IMR-90 (cell line): ENCODE measurements at regions not wholly inside any gene's neighbourhood (a gene's known extent, or its start where the extent isn't known, plus 50 kb on each side); places are given as distances from the start of the nearest gene placed in this dataset.

Experiments used
- ATAC-seq: fragments of 200-7000 bp; cut with Tn5 transposase; 2 replicates; pipeline ENCODE4 v1.9.1; 2020; ENCODE audit warnings: low read depth, mild to moderate bottlenecking, moderate library complexity
- BruUV-seq: library from RNA; stranded (reverse); fragments of 400-500 nt; replicated peaks from 2 replicates; lab custom pipeline; 2021; lab: Mats Ljungman, UMichigan
- CTCF ChIA-PET: fragments of 300-600 bp; formaldehyde crosslinking; extraction: SDS; loops from one replicate; lab custom pipeline; 2021; ENCODE audit warnings: antibody characterized with exemption; lab: Yijun Ruan, JAX
- POLR2A ChIA-PET: fragments of 300-600 bp; sonication (Branson Sonifier 250); formaldehyde crosslinking; loops from one replicate; lab custom pipeline; 2022; ENCODE audit warnings: antibody characterized with exemption; ENCODE audit not compliant: unreplicated experiment; lab: Charles Lee
- DNase-seq: peaks from one replicate; pipeline ENCODE4 v3.0.0; 2013
- H2AFZ ChIP-seq: replicated peaks from 2 replicates; pipeline ENCODE3; 2013; ENCODE audit warnings: low read length, mild to moderate bottlenecking; ENCODE audit not compliant: poor library complexity
- H2AK5ac ChIP-seq: 2 replicates; pipeline ENCODE4 v1.6.1; 2013; ENCODE audit warnings: low read depth, low read length, inconsistent platforms
- H2AK9ac ChIP-seq: replicated peaks from 2 replicates; pipeline ENCODE3; 2013; ENCODE audit warnings: mild to moderate bottlenecking, low read depth, low read length, moderate library complexity; ENCODE audit not compliant: poor library complexity
- H2BK120ac ChIP-seq: 2 replicates; pipeline ENCODE4 v1.6.1; 2013; ENCODE audit warnings: low read depth, low read length, inconsistent platforms
- H2BK15ac ChIP-seq: 3 replicates; pipeline ENCODE4 v1.6.1; 2013; ENCODE audit warnings: low read depth, low read length, inconsistent platforms
- H2BK20ac ChIP-seq: 2 replicates; pipeline ENCODE4 v1.6.1; 2013; ENCODE audit warnings: low read depth, mild to moderate bottlenecking, inconsistent platforms, low read length, moderate library complexity
- H2BK5ac ChIP-seq: 2 replicates; pipeline ENCODE4 v1.6.1; 2013; ENCODE audit warnings: mild to moderate bottlenecking, low read depth, low read length, inconsistent platforms; ENCODE audit not compliant: poor library complexity, severe bottlenecking
- H3K14ac ChIP-seq: replicated peaks from 2 replicates; pipeline ENCODE4 v1.6.1; 2013; ENCODE audit warnings: low read depth, low read length, inconsistent platforms
- H3K18ac ChIP-seq: 2 replicates; pipeline ENCODE4 v1.6.1; 2013; ENCODE audit warnings: low read depth, low read length, control low read depth
- H3K23ac ChIP-seq: 2 replicates; pipeline ENCODE4 v1.6.1; 2013; ENCODE audit warnings: low read depth, low read length, inconsistent platforms
- H3K27ac ChIP-seq: 2 replicates; pipeline ENCODE4 v1.5.1; 2013; ENCODE audit warnings: mild to moderate bottlenecking, control low read depth, low read length; ENCODE audit not compliant: insufficient read depth
- H3K27me3 ChIP-seq: 2 replicates; pipeline ENCODE4 v1.6.1; 2013; ENCODE audit warnings: low read length; ENCODE audit not compliant: control insufficient read depth, insufficient read depth
- H3K36me3 ChIP-seq: 2 replicates; pipeline ENCODE4 v1.6.1; 2013; ENCODE audit warnings: low read length, mixed read lengths; ENCODE audit not compliant: control insufficient read depth, insufficient read depth
- H3K4ac ChIP-seq: 2 replicates; pipeline ENCODE4 v1.6.1; 2013; ENCODE audit warnings: low read depth, low read length, inconsistent platforms
- H3K4me1 ChIP-seq: 2 replicates; pipeline ENCODE4 v1.6.1; 2013; ENCODE audit warnings: low read length, mixed read lengths; ENCODE audit not compliant: control insufficient read depth, insufficient read depth
- H3K4me2 ChIP-seq: 2 replicates; pipeline ENCODE4 v1.6.1; 2013; ENCODE audit warnings: low read depth, mild to moderate bottlenecking, control low read depth, low read length, moderate library complexity
- H3K4me3 ChIP-seq: 2 replicates; pipeline ENCODE4 v1.5.1; 2013; ENCODE audit warnings: low read depth, mild to moderate bottlenecking, control low read depth, low read length, moderate library complexity; ENCODE audit not compliant: insufficient read depth
- H3K56ac ChIP-seq: 2 replicates; pipeline ENCODE4 v1.6.1; 2013; ENCODE audit warnings: low read length, inconsistent platforms; ENCODE audit not compliant: insufficient read depth; ENCODE audit errors: extremely low read depth
- H3K79me1 ChIP-seq, 2 experiments: 2 replicates each; pipeline ENCODE4 v1.6.1; 2013; ENCODE audit warnings: low read length in 2 of 2, inconsistent platforms in 1 of 2, low read depth in 1 of 2
- H3K9ac ChIP-seq: 2 replicates; pipeline ENCODE4 v1.6.1; 2013; ENCODE audit warnings: low read depth, low read length, control low read depth
- H3K9me1 ChIP-seq: 2 replicates; pipeline ENCODE4 v1.6.1; 2013; ENCODE audit warnings: low read length, inconsistent platforms; ENCODE audit not compliant: insufficient read depth
- H3K9me3 ChIP-seq: 2 replicates; pipeline ENCODE4 v1.6.1; 2013; ENCODE audit warnings: low read length; ENCODE audit not compliant: control insufficient read depth, insufficient read depth
- H4K20me1 ChIP-seq: 2 replicates; pipeline ENCODE4 v1.6.1; 2013; ENCODE audit warnings: low read length, inconsistent platforms; ENCODE audit not compliant: insufficient read depth
- H4K5ac ChIP-seq: 2 replicates; pipeline ENCODE4 v1.6.1; 2013; ENCODE audit warnings: mild to moderate bottlenecking, low read depth, low read length, control low read depth
- H4K8ac ChIP-seq, 2 experiments: 2 replicates each; pipeline ENCODE4 v1.6.1; 2013; ENCODE audit warnings: low read depth in 2 of 2, low read length in 2 of 2, control low read depth in 1 of 2, inconsistent platforms in 1 of 2
- H4K91ac ChIP-seq: 2 replicates; pipeline ENCODE4 v1.6.1; 2013; ENCODE audit warnings: low read depth, low read length, inconsistent platforms; ENCODE audit not compliant: insufficient read depth
- BHLHE40 ChIP-seq: fragments of 150-350 bp; IDR thresholded peaks from 2 replicates; pipeline ENCODE4 v1.6.1; 2016; ENCODE audit warnings: mild to moderate bottlenecking, low read depth, low read length
- CEBPB ChIP-seq: IDR thresholded peaks from 2 replicates; pipeline ENCODE4 v1.6.1; 2012; ENCODE audit warnings: low read depth, low read length, improper control_type of control experiment
- CHD1 ChIP-seq: IDR thresholded peaks from 2 replicates; pipeline ENCODE4 v1.6.1; 2012; ENCODE audit warnings: low read depth, low read length, improper control_type of control experiment
- FOS ChIP-seq: fragments of 150-350 bp; IDR thresholded peaks from 2 replicates; pipeline ENCODE4 v1.6.1; 2016; ENCODE audit warnings: low read depth, low read length
- MAFK ChIP-seq: IDR thresholded peaks from 2 replicates; pipeline ENCODE4 v1.6.1; 2012; ENCODE audit warnings: low read depth, low read length, improper control_type of control experiment
- MAZ ChIP-seq: IDR thresholded peaks from 2 replicates; pipeline ENCODE4 v1.6.1; 2012; ENCODE audit warnings: low read depth, mild to moderate bottlenecking, low read length, improper control_type of control experiment, moderate library complexity, borderline replicate concordance
- MXI1 ChIP-seq: IDR thresholded peaks from 2 replicates; pipeline ENCODE4 v1.6.1; 2012; ENCODE audit warnings: low read depth, mild to moderate bottlenecking, low read length, moderate library complexity, borderline replicate concordance
- NFE2L2 ChIP-seq: fragments of 150-350 bp; IDR thresholded peaks from 2 replicates; pipeline ENCODE4 v1.6.1; 2016; ENCODE audit warnings: low read depth, mild to moderate bottlenecking, low read length
- POLR2A ChIP-seq: IDR thresholded peaks from 2 replicates; pipeline ENCODE4 v1.6.1; 2012; ENCODE audit warnings: mild to moderate bottlenecking, low read depth, low read length
- RAD21 ChIP-seq: IDR thresholded peaks from 2 replicates; pipeline ENCODE4 v1.6.1; 2012; ENCODE audit warnings: low read length, improper control_type of control experiment
- RCOR1 ChIP-seq: IDR thresholded peaks from 2 replicates; pipeline ENCODE4 v1.6.1; 2012; ENCODE audit warnings: mild to moderate bottlenecking, low read length, improper control_type of control experiment; ENCODE audit not compliant: insufficient replicate concordance
- RFX5 ChIP-seq: IDR thresholded peaks from 2 replicates; pipeline ENCODE4 v1.8.0; 2012; ENCODE audit warnings: low read depth, mild to moderate bottlenecking, low read length, moderate library complexity
- SMC3 ChIP-seq: fragments of 150-350 bp; IDR thresholded peaks from 2 replicates; pipeline ENCODE4 v1.6.1; 2016; ENCODE audit warnings: low read depth, mild to moderate bottlenecking, antibody characterized with exemption, low read length, moderate library complexity
- WGBS, 2 experiments: methylation state at CpG; one replicate each; pipeline versions ENCODE4 v1.1.5 to v1.1.7; 2013; ENCODE audit warnings: missing lambda C conversion rate in 2 of 2; ENCODE audit not compliant: insufficient read length in 1 of 2; ENCODE audit errors: extremely low coverage in 2 of 2; 5-methylcytosine and 5-hydroxymethylcytosine counted together
- dilution Hi-C: fragments of 300-500 bp; cut with HindIII; formaldehyde crosslinking; loops from one replicate; pipeline ENCODE4 v1.14.3; 2018; ENCODE audit warnings: low sequenced_read_pairs; ENCODE audit not compliant: unreplicated experiment
- in situ Hi-C: fragments of 300-500 bp; cut with MboI; formaldehyde crosslinking; loops from 3 replicates; pipeline ENCODE4 v1.14.3; 2019; ENCODE audit warnings: low sequenced_read_pairs, inconsistent platforms, mixed read lengths
- intact Hi-C: fragments of 100-400 bp; cut with micrococcal nuclease; formaldehyde crosslinking; loops from 2 replicates; pipeline ENCODE4 v1.10.0; 2022
- TF ChIP-seq, protein P1 (sequence below): fragments of 150-350 bp; IDR thresholded peaks from 2 replicates; pipeline ENCODE4 v1.6.1; 2017; ENCODE audit warnings: mild to moderate bottlenecking, antibody characterized with exemption, low read length, low read depth
- TF ChIP-seq, protein P2 (sequence below): fragments of 150-350 bp; IDR thresholded peaks from 2 replicates; pipeline ENCODE4 v1.6.1; 2016; ENCODE audit warnings: low read depth, mild to moderate bottlenecking, low read length, moderate library complexity, borderline replicate concordance
- TF ChIP-seq, protein P3 (sequence below): conservative IDR thresholded peaks from 2 replicates; pipeline ENCODE4 v1.5.1; 2012; ENCODE audit warnings: mild to moderate bottlenecking, low read depth, low read length, improper control_type of control experiment

DNA sequence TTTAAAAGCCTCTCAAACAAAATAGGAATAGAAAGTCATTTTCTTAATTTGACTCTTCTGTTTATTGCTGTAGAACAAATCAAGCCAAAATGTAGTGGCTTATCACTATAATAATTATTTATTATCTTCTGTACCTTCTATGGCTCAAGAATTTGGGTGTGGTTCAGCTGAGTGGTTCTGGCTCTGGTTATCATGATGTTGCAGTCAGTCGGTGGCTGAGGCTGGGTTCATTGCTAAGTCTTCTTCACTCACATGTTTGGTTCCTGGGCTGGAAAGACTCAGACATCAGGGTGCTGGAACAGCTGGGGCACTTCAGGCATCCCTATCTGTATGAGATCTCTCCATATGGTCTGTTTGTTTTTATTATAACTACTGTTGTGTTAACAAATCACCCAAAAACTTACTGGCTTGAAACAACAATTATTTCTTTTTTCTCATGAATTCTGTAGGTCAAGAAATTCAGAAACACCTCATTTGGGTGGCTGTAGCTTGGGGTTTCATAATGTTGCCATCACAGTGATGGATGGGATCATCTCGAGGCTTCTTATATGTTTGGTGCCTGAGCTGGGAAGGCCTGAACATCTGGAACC, 165.5 kb upstream of the FOXN2 start:
- no peak overlapping the region for H4K5ac ChIP-seq
- H3K4me1 ChIP-seq = peaks cover 5% of the 10 kb centered on the region
- no peak overlapping the region for H3K56ac ChIP-seq
- H3K18ac ChIP-seq = no peak overlapping the region
- no peak overlapping the region for H2BK15ac ChIP-seq
- H3K4me2 ChIP-seq = no peak overlapping the region
- no CpG with 5 or more reads among the region's 2 CpGs for WGBS, 2 experiments
- H2BK20ac ChIP-seq = no peak overlapping the region
- H3K9me1 ChIP-seq = no peaks in the 10 kb centered on the region
- POLR2A ChIA-PET = no interaction called here
- no peaks in the 10 kb centered on the region for H3K9me3 ChIP-seq
- H4K20me1 ChIP-seq = no peaks in the 10 kb centered on the region
- DNase-seq (no peak), ATAC-seq (no peak)
- no peaks in the 10 kb centered on the region for H3K36me3 ChIP-seq
- CTCF ChIA-PET = no interaction called here
- no peak overlapping the region for H2AK9ac ChIP-seq
- H3K9ac ChIP-seq = no peak overlapping the region
- TF ChIP-seq, protein P1, sequence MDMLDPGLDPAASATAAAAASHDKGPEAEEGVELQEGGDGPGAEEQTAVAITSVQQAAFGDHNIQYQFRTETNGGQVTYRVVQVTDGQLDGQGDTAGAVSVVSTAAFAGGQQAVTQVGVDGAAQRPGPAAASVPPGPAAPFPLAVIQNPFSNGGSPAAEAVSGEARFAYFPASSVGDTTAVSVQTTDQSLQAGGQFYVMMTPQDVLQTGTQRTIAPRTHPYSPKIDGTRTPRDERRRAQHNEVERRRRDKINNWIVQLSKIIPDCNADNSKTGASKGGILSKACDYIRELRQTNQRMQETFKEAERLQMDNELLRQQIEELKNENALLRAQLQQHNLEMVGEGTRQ = no peak
- TF ChIP-seq RAD21 = no peak
- no peak for TF ChIP-seq CHD1
- TF ChIP-seq, protein P2, sequence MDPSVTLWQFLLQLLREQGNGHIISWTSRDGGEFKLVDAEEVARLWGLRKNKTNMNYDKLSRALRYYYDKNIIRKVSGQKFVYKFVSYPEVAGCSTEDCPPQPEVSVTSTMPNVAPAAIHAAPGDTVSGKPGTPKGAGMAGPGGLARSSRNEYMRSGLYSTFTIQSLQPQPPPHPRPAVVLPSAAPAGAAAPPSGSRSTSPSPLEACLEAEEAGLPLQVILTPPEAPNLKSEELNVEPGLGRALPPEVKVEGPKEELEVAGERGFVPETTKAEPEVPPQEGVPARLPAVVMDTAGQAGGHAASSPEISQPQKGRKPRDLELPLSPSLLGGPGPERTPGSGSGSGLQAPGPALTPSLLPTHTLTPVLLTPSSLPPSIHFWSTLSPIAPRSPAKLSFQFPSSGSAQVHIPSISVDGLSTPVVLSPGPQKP = no peak
- TF ChIP-seq FOS = no peak
- TF ChIP-seq CEBPB = no peak
- TF ChIP-seq MAZ = no peak
- TF ChIP-seq, protein P3, sequence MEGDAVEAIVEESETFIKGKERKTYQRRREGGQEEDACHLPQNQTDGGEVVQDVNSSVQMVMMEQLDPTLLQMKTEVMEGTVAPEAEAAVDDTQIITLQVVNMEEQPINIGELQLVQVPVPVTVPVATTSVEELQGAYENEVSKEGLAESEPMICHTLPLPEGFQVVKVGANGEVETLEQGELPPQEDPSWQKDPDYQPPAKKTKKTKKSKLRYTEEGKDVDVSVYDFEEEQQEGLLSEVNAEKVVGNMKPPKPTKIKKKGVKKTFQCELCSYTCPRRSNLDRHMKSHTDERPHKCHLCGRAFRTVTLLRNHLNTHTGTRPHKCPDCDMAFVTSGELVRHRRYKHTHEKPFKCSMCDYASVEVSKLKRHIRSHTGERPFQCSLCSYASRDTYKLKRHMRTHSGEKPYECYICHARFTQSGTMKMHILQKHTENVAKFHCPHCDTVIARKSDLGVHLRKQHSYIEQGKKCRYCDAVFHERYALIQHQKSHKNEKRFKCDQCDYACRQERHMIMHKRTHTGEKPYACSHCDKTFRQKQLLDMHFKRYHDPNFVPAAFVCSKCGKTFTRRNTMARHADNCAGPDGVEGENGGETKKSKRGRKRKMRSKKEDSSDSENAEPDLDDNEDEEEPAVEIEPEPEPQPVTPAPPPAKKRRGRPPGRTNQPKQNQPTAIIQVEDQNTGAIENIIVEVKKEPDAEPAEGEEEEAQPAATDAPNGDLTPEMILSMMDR = no peak
- TF ChIP-seq BHLHE40 = no peak
- no peak for TF ChIP-seq RCOR1
- TF ChIP-seq NFE2L2 = no peak
- no peak for TF ChIP-seq MXI1
- TF ChIP-seq SMC3 = no peak
- no peak for TF ChIP-seq POLR2A
- no peak for TF ChIP-seq MAFK
- no peak for TF ChIP-seq RFX5
- H3K27me3 ChIP-seq = no peaks in the 10 kb centered on the region; the same call in 1 of the 2 replicates
- H2AFZ ChIP-seq = no peak overlapping the region
- in situ Hi-C loops (no loop called here), dilution Hi-C loops (no loop called here), intact Hi-C loops (no loop called here)
- H4K8ac ChIP-seq = no peak overlapping the region
- H3K14ac ChIP-seq = no peak overlapping the region
- no TSS peak for BruUV-seq
- no peak overlapping the region for H3K27ac ChIP-seq
- H2AK5ac ChIP-seq = no peak overlapping the region
- no peak overlapping the region for H2BK120ac ChIP-seq
- H2BK5ac ChIP-seq = no peak overlapping the region
- no peak overlapping the region for H3K4me3 ChIP-seq
- no peak overlapping the region for H3K4ac ChIP-seq
- no peak overlapping the region; the same call in 1 of the 2 replicates for H4K91ac ChIP-seq
- H3K23ac ChIP-seq = no peak overlapping the region
- no peaks in the 10 kb centered on the region for H3K79me1 ChIP-seq
